GM12872 (cell line): ENCODE measurements at regions not wholly inside any gene's neighbourhood (a gene's known extent, or its start where the extent isn't known, plus 50 kb on each side); places are given as distances from the start of the nearest gene placed in this dataset.

Experiments
- CTCF ChIP-seq: IDR thresholded peaks from 3 replicates; pipeline ENCODE4 v1.5.1; 2011; ENCODE audit warnings: low read depth, mild to moderate bottlenecking, low read length, moderate library complexity; ENCODE audit not compliant: insufficient read depth

GRCh38 chr21:16330908-16331268, 601.1 kb downstream of the USP25 start:
- TF ChIP-seq CTCF = no peak

- TF ChIP-seq CTCF = no peak
These were observed 607.5 kb downstream of the USP25 start for GRCh38 chr21:16337266-16337665.

GRCh38 chr21:16342932-16343331, 613.1 kb downstream of the USP25 start:
- no peak for TF ChIP-seq CTCF

- no peak for TF ChIP-seq CTCF
These were observed 614.0 kb downstream of the USP25 start for GRCh38 chr21:16343776-16344175.

- TF ChIP-seq CTCF = no peak
These were observed 616.0 kb downstream of the USP25 start for GRCh38 chr21:16345757-16346156.

- no peak for TF ChIP-seq CTCF
These were observed 617.4 kb downstream of the USP25 start for GRCh38 chr21:16347223-16347622.

GRCh38 chr21:16353764-16354163, 624.0 kb downstream of the USP25 start:
- no peak for TF ChIP-seq CTCF

- TF ChIP-seq CTCF = no peak
These were observed 628.2 kb downstream of the USP25 start for GRCh38 chr21:16357994-16358393.
